ENCODE measurements at regions not wholly inside any gene's neighbourhood (a gene's known extent, or its start where the extent isn't known, plus 50 kb on each side); places are given as distances from the start of the nearest gene placed in this dataset.

DNA sequence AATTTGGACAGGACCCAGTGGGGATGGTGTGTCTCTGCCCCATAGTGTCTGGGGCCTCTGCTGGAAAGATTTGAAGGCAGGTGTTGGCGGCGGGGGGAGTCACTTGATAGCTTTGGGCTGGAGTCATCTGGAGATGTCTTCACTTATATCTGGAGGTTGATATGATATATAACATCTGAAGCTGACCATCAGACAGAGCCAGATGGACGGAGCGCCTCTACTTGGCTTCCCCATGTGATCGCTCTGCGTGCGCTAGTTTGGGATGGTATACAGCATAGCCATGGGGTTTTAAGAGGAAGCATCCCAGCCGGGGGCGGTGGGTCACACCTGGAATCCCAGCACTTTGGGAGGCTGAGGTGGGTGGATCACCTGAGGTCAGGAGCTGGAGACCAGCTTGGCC lies 130.7 kb upstream of the NLRP1 start:
- intact Hi-C loops (cut with DNase I; ENCODE audit: low total_unique reads), result no loop called here
- 93 to 98% (median 96%) methylated on average over 6 to 9 of the region's 9 CpGs for WGBS, 5 donors
- peaks cover 0 to 5% (median 0%) of the 10 kb centered on the region in 8 donors for H3K9me3 ChIP-seq
- H3K27ac ChIP-seq, result no peak overlapping the region
- TF ChIP-seq, protein P1, sequence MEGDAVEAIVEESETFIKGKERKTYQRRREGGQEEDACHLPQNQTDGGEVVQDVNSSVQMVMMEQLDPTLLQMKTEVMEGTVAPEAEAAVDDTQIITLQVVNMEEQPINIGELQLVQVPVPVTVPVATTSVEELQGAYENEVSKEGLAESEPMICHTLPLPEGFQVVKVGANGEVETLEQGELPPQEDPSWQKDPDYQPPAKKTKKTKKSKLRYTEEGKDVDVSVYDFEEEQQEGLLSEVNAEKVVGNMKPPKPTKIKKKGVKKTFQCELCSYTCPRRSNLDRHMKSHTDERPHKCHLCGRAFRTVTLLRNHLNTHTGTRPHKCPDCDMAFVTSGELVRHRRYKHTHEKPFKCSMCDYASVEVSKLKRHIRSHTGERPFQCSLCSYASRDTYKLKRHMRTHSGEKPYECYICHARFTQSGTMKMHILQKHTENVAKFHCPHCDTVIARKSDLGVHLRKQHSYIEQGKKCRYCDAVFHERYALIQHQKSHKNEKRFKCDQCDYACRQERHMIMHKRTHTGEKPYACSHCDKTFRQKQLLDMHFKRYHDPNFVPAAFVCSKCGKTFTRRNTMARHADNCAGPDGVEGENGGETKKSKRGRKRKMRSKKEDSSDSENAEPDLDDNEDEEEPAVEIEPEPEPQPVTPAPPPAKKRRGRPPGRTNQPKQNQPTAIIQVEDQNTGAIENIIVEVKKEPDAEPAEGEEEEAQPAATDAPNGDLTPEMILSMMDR (IDR thresholded peaks at IDR 0.05 in 8 of 11, conservative IDR thresholded peaks at IDR 0.05 in 3 of 11), result no peak
- no peak for TF ChIP-seq POLR2AphosphoS5 (IDR thresholded peaks at IDR 0.05)
- no peak for TF ChIP-seq POLR2A (IDR thresholded peaks at IDR 0.05)
- H3K27me3 ChIP-seq (replicated peaks in 1 of 7), result peaks cover 0 to 81% (median 0%) of the 10 kb centered on the region in 7 donors
- no peaks in the 10 kb centered on the region for H3K4me1 ChIP-seq
- no peak overlapping the region for H3K4me3 ChIP-seq
- no peaks in the 10 kb centered on the region for H3K36me3 ChIP-seq
- no peak for DNase-seq

DNA sequence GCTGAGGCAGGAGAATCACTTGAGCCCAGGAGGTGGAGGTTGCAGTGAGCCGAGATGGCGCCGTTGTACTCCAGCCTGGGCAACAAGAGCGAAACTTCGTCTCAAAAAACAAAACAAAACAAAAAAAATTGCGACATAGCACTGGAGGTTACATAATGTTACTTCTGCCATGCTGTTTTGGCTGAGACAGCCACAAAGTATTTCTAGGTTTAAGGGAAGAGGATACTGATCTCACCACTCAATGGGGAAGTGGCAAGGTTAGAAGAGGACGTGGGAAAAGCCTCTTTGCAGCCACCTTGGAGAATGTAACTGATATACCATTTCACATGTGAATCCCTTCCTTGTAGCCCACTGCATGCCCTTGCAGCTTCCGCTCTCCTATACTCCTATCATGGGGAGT lies 131.2 kb upstream of the NLRP1 start:
- H3K4me1 ChIP-seq, result no peaks in the 10 kb centered on the region
- H3K36me3 ChIP-seq, result no peaks in the 10 kb centered on the region
- H3K27me3 ChIP-seq (replicated peaks in 1 of 7), result peaks cover 0 to 83% (median 0%) of the 10 kb centered on the region in 7 donors
- peaks cover 0 to under 1% (median 0%) of the 10 kb centered on the region in 8 donors for H3K9me3 ChIP-seq
- intact Hi-C loops (cut with DNase I; ENCODE audit: low total_unique reads), result no loop called here
- DNase-seq, result no peak
- no peak overlapping the region for H3K27ac ChIP-seq
- 57 to 62% (median 59%) methylated on average over 8 of the region's 8 CpGs for WGBS, 5 donors
- no peak for TF ChIP-seq POLR2A (IDR thresholded peaks at IDR 0.05)
- TF ChIP-seq, protein P1 (IDR thresholded peaks at IDR 0.05 in 8 of 11, conservative IDR thresholded peaks at IDR 0.05 in 3 of 11), result no peak
- no peak for TF ChIP-seq POLR2AphosphoS5 (IDR thresholded peaks at IDR 0.05)
- H3K4me3 ChIP-seq, result no peak overlapping the region

DNA sequence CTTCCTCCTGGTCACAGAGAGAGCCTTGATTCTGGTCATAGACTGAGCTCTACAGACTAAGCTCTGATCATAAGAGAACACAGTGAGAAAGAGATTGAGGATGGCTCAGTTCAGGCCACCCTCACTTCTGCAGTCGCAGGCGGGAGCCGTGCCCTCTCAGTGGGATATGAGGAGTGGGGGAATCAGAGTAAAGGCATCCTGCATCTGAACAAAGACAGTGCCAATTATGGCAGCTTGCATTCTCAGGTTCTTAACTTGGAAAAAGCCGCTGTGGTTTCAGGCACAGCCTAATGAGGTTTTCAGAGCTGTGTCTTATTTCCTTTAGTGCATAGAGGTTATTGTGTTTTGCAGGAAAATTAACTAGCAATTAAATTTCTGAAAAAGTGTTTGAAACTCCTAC lies 134.4 kb upstream of the NLRP1 start:
- intact Hi-C loops (cut with DNase I; ENCODE audit: low total_unique reads), result no loop called here
- H3K27me3 ChIP-seq (replicated peaks in 1 of 7), result peaks cover 0 to 56% (median 0%) of the 10 kb centered on the region in 7 donors
- 64 to 86% (median 83%) methylated on average over 2 to 4 of the region's 4 CpGs for WGBS, 5 donors
- peaks cover 0 to 6% (median under 1%) of the 10 kb centered on the region in 8 donors for H3K9me3 ChIP-seq
- no peaks in the 10 kb centered on the region for H3K4me1 ChIP-seq
- no peak overlapping the region for H3K4me3 ChIP-seq
- no peak for TF ChIP-seq POLR2A (IDR thresholded peaks at IDR 0.05)
- TF ChIP-seq POLR2AphosphoS5 (IDR thresholded peaks at IDR 0.05), result no peak
- TF ChIP-seq, protein P1 (IDR thresholded peaks at IDR 0.05 in 8 of 11, conservative IDR thresholded peaks at IDR 0.05 in 3 of 11), result no peak
- no peak overlapping the region for H3K27ac ChIP-seq
- no peaks in the 10 kb centered on the region for H3K36me3 ChIP-seq
- DNase-seq, result no peak

DNA sequence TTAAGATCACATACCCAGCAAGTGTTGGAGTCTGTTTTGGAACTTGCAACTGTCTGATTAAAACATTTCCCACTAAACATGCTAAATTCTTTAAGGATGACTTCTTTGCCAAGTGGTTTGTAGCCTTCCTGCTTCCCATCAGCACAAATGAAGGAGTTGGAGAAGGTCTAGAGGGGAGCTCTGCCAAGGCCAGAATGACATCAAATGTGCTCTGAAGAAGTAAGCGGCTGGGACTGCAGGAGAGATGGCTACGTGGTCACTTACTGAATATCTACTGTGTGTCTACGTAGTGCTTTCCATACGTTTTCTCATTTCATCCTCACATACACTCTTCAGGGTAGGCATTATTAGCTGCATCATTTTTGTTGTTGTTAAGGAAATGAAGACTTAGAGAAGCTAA lies 135.7 kb upstream of the NLRP1 start:
- intact Hi-C loops (cut with DNase I; ENCODE audit: low total_unique reads), result no loop called here
- Histone ChIP-seq H3K27ac (no peak overlapping the region), H3K9me3 (peaks cover 0 to 19% (median 9%) of the 10 kb centered on the region in 8 donors), H3K36me3 (no peaks in the 10 kb centered on the region), H3K4me1 (no peaks in the 10 kb centered on the region), H3K4me3 (no peak overlapping the region), H3K27me3 (replicated peaks in 1 of 7) (peaks cover 0 to 46% (median 0%) of the 10 kb centered on the region in 7 donors)
- TF ChIP-seq, protein P1 (IDR thresholded peaks at IDR 0.05 in 8 of 11, conservative IDR thresholded peaks at IDR 0.05 in 3 of 11), result no peak
- TF ChIP-seq POLR2A (IDR thresholded peaks at IDR 0.05) (no peak), POLR2AphosphoS5 (IDR thresholded peaks at IDR 0.05) (no peak)
- DNase-seq, result no peak
- 86 to 90% (median 88%) methylated on average over 4 of the region's 4 CpGs for WGBS, 5 donors

All from spleen (tissue), 11 donors.